Kidney tubule cell (primary cell): ENCODE measurements at regions not wholly inside any gene's neighbourhood (a gene's known extent, or its start where the extent isn't known, plus 50 kb on each side); places are given as distances from the start of the nearest gene placed in this dataset.

Source experiments
- DNase-seq: peaks from one replicate; pipeline ENCODE4 v3.0.0-alpha.2; 2018; ENCODE audit warnings: low spot score

DNA sequence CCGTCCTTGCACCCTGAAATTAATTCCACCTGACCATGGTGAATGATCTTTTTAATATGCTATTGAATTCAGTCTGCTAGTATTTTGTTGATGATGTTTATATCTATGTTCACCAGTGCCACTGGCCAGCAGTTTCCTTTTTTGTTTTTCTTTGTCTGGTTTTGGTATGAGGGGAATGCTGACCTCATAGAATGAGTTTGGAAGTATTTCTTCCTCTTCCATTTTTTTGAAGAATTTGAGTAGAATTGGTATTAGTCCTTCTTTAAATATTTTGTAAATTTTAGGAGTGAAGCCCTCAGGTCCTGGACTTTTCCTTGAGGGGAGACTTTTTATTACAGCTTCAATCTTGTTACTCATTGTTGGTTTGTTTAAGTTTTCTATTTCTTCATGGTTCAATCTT is 231.6 kb downstream of the MRPL39 start:
- no peak for DNase-seq

DNA sequence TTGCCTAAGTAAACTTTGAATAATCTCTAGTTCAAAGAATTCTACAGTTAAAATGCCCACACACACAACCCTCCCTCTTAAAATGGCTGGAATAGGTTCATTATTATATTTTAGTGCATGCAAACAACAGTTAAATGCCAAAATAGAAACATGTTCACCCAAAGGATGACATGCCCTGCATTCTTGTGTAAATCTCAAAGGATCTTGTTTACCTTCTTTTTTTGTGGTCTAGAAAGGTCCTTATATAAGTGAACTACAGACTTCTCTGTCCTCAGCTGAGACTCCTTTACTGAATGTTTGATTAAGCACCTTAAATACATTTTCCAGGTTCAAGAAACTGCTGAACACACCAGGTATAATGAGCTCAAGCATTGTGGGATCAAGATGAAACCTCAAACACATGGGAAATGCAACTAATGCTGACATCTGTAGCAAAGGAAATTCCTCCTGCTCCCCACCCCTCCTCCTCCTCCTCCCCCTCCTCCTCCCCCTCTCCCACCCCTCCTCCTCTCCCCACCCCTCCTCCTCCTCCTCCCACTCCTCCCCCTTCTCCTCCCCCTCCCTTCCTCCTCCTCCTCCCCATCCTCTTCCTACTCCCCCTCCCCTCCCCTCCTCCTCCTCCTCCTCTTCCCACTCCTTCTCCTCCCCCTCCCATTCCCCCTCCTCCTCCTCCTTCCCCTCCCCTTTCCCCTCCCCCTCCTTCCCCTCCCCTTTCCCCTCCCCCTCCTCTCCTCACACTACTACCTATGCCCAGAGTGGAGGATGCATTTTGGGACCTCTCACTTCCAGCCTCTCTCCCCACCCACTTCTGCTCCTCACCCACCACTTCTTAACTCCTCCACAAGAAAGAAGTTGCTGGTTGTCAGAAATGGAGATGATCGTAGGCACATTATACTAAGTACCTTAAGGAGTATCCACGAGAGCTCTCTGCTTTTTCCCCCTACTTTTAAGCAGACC is 233.9 kb downstream of the MRPL39 start:
- no peak for DNase-seq

DNA sequence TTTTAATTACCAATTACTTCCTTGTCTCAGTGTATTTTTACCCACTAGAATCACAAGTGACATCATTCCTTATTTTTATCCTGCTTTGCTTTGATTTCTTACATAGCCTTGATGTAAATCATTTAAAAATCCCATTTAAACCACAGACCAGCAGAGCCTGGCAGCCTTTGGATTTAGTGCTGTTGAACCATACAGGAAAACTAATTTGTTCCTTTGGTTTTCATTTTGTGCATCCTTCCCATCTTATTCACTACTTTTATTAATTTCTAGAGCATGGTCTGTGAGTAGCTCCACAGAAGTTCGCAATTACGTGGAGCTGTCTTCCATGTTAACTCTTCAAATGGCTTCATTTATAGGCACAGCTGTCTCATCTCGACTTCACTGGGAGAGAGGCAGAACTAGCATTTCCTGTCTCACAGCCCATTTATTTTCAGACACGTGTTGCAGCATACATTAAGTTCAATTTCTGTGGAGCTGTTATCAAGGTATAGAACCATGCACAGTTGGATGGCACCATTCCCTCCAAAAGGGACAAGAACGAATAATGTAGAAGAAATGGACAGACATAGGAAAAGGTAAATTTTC is 235.3 kb downstream of the MRPL39 start:
- peak; percentile 43 for DNase-seq

DNA sequence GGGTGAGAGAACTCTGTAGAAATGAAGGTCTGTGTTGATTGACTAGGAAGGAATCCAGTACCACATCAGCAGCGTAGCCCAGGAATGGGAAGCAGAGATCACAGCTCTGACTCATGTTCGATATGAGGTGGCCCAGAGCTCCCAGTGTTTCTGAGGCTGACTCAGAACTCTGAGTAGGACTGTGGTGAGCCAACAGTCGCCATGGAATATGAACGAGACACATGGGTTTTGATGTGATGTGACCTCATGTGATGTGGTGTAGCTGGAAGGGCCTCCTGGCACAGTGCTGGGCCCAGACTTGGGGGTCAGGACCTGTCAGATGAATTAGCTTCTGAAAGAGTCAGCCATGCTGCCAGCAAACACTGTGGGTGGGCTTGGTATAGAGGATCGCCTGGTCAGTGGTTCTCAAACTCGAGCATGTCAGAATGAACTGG is 237.0 kb downstream of the MRPL39 start:
- DNase-seq, result peak; percentile 97

DNA sequence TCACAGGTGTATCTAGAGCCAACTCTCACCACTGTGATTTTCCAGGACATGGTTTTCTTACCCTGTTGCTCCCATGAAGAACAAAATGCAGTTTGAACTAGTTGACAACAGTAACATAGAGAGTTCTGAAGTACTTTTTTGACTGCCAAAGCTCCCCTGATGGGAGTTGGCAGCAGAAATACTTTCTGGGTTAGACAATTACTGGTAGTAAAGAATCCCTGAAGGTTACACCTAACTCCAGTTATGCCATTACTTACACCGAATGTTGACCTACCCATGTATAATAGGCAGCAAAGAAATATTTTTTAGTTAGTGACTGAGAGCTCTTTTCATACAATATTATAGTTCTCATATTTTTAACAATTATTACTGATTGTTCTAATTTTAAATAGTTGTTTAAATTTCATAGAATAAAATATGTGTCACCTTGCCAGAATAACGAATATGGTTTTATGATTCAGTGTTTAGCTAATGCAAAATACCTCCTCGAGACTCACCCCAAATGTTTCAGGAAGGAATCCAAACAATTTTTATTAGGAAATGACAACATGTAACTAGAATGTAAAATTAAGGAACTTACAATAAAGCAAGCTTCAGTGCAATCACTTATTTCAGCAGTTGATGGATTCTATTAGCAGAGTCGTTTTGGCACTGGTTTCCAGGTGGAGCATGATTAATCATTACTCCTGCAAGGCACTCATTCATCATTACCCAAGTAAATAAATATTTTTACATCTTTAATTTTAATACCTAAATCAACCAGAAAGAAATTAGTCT is 237.6 kb downstream of the MRPL39 start:
- DNase-seq, result peak; percentile 83

DNA sequence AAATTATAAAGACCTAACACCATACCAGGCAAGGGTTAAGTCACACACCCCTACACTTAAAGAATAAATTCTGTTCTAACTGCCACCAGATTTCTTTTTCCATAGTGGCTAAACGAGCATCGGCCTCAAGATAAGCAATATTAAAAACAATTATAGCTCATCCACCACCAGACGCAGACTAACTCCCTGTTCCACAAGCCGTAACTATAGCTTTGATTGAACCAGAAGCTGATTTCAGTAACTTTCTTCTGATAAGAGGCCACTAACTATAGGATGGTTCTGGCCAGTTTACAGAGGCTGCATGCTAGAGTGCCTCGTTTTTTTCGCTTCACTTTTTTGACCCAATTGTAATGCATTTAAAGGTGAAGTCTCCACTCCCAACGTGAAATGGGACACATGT is 238.8 kb downstream of the MRPL39 start:
- no peak for DNase-seq

DNA sequence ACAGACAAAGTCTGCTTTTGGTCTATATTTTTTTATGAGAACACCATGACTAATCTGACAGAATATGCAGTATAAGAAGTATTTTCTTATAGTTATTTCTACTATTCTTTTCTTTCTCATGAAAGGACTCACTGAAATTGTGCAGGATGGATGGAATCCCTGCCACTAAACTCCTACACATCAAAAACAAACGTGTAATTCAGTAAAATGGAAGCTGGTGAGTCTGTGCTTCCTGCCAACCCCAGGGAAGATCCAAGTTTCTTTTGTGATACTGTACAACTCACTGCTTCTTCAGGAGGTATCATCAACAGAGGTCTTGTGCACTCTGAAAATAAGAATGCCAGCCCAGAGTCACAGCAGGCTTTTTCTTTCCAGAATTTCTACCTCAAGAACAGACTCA is 241.2 kb downstream of the MRPL39 start:
- DNase-seq, result no peak

DNA sequence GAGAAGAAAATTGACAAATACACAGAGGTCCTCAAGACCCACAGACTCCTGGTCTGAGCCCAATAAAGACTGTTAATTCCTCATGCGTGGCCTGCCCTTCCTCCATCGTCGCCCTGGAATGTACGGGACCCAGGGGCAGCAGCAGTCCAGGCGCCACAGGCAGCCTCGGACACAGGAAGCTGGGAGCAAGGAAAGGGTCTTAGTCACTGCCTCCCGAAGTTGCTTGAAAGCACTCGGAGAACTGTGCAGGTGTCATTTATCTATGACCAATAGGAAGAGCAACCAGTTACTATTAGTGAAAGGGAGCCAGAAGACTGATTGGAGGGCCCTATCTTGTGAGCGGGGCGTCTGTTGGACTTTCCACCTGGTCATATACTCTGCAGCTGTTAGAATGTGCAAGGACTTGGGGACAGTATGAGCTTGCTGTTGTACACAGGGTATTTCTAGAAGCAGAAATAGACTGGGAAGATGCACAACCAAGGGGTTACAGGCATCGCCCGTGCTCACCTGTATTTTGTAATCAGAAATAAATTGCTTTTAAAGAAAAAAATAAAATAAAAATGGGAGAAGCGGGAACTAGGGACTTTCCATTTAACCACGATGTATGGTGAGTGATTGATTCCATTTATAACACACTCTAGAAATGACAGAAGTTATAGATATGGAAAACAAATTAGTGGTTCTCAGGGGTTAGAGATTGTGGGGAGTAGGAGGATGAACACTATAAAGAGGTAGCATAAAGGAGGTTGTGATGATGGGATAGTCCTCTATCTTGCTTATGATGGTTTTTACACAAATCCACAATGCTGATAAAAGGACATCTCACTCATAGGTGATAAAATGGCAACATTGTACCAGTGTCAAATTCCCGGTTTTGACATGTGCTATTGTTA is 244.7 kb downstream of the MRPL39 start:
- no peak for DNase-seq

DNA sequence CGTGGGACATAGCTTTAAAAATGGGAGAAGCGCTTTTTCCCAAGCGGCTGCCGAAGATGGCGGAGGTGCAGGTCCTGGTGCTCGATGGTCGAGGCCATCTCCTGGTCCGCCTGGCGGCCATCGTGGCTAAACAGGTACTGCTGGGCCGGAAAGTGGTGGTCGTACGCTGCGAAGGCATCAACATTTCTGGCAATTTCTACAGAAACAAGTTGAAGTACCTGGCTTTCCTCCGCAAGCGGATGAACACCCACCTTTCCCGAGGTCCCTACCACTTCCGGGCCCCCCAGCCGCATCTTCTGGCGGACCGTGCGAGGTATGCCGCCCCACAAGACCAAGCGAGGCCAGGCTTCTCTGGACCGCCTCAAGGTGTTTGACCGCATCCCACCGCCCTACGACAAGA is 245.5 kb downstream of the MRPL39 start:
- no peak for DNase-seq

DNA sequence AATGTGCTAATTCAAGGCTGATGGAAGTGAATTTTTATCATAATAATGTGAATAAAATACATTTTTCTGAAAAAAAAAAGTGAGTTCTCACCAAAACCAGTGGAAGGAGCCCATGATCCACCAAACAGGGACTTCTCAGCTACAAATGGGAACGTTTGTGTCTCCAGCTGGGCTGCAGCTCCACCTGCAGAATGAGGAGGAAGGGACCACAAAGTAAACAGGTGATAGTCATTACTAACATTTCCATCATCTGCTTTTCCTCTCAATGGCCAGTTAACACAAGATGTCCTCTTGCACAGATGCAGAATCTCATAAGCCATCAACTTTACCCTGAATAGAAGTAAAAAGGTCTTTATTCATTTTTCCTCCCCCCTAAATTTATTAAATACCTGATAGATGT is 246.2 kb downstream of the MRPL39 start:
- DNase-seq, result no peak

DNA sequence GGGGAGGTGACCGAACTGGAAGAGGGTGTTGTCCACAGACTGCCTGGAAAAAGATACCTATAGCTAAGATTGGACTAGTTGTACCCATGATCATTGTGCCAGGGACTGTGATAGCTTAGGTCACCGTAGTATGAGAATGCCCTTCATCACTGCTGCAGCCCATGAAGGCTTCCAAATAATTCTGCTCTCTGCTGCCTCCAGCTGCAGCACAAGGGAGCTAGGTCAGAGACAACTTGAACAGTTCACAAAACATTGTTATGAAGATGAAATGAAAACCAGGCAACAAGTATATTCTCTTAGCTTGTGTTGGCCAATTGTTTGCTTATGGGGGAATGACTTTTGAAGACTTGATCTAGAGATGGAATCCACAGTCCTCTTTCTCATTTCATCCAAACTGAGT is 246.7 kb downstream of the MRPL39 start:
- DNase-seq, result no peak

DNA sequence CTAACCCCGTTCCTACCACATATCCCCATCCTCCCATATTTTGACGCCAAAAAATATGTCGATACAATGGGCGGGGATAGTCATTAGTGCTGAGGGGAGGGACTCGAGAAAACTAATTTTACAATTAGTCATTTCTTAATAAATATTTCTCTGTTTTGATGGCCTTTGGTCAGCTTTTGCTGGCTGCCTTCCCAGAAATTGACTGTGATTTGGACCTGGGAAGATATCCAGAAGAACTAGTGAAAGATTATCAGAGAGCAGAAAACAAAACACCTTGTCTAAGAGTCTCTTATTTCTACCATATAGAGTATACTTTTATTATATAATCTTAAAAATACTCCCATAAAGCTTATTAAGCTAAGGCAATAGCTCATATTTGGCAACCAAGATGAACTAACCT is 247.6 kb downstream of the MRPL39 start:
- DNase-seq, result no peak

DNA sequence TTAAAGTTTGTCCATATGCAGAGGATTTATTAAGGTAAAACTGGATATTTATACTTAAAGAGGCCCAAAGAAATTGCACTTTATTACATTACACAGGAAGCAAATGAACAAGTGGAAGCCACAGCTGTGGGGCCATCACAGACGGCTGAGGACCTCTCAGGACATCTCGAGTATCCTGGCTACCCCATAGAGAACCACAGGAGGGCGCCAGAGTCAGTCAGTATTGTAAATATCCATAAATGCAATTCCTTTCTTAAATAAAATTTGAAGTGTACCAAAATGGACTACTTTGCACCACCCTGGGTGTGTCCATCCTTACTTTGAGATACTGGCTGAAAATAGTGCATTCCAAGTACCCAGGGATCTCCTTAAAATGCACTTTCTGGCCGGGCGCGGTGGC is 257.2 kb downstream of the MRPL39 start:
- DNase-seq, result peak; percentile 53

DNA sequence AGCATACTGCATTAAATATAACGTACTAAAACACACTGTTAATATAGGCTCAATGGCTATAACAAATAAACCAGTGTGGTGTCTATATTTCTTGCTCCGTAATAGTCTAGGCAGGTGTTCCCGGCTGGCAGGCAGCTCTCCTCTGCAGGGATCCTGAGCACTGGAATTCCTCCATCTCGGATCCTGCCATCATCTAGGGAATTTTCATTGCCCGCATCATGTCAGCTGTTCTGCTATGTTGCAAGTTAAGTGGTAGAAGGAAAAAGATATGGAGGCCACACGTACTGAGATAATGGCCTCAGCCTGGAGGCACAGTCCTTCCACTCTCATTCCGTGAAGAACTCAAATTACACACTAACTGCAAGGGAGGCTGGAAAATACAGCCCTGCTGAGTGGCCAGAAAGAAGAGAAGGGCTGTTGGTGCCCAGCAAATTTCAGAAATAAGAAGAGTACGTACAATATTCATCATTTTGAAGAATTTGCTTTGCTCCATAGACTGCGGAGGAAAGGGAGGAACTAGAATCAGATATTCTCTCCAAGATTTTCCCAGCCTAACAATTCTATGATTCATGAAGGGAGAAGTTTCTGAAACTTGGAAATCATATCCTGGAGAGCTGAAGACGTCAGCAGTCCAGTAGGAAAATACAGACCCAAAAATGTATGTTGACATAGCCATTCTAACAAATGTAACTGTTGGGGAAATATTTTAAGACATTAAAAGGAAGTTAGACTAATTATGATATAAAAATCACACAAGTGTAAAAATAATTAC is 263.3 kb downstream of the MRPL39 start:
- DNase-seq, result no peak

DNA sequence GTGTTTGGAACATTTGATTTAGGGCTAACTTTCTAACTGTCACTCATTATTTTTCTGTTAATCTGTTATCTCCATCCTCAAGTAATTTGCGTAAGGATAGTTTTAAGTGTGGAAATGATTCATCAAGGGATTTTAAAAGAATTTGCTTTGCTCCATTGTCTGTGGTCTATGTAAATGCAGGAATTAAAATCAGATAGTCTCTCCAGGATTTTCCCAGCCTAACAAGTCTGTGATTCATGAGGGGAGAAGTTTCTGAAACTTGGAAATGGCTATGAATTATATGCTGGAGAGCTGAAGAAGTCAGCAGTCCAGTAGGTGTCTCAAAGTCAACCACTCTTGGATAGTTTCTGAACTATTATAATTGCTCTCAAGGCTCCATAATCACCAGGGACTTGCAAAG is 264.5 kb downstream of the MRPL39 start:
- DNase-seq, result peak; percentile 66

DNA sequence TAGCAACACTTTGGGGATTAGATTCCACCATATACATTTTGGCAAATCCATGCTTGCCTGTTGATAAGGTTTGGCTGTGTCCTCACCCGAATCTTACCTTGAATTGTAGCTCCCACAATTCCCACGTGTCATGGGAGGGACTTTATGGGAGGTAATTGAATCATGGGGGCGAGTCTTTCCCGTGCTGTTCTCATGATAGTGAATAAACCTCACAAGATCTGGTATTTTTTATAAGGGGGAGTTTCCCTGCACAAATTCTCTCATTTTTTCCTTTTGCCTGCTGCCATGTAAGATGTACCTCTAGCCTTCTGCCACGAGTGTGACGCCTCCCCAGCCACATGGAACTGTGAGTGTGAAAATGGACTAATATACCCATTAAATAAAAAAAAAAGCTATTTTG is 265.3 kb downstream of the MRPL39 start:
- DNase-seq, result no peak

DNA sequence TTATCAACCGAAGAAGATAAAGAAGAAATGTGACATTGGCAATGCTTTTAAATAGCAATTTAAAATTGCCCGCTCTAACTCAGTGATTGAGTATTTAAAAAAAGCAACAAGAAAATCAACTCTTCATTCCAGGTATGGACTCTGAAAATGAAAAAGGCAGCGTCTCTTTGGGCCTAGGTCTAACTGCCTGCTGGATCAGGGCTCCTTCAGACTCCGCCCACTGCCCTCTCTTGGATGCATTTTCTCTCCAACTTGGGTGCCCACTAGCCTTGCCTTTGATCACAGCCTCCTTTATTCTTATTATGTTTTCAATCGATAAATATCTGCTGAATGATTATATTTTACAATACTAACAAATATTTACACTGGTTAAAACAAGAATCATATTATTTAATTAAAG is 268.9 kb downstream of the MRPL39 start:
- DNase-seq, result no peak

DNA sequence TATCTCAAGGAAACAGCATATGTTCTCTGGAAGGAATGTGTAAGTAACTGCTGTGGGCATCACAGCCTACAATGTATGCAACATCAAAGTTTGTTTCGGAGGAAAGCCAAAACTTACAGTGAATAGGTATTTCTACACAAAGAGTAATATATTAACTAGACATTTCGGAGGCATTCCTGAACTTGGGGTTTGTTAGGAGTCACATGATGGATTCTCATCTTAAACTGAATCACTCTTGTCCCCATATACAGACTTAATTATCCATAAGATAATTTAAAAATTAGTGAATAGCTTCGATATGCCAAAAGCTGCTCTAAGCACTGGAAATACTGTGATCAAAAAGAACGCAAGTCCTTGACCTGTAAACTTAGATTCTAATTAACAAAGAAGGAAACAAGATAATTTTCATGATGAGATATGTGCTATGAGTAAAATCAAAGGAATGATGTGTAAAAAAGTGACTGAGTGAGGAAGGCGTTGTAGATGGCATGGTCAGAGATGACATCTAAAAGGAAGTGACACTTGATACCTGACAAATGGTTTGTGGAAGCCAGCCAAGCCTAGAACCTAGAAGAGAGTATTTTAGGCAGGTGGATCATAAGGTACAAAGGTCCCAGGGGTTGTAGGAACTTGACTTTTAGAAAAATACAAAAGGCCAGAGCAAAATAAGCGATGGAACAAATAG is 273.1 kb downstream of the MRPL39 start:
- DNase-seq, result peak; percentile 80

DNA sequence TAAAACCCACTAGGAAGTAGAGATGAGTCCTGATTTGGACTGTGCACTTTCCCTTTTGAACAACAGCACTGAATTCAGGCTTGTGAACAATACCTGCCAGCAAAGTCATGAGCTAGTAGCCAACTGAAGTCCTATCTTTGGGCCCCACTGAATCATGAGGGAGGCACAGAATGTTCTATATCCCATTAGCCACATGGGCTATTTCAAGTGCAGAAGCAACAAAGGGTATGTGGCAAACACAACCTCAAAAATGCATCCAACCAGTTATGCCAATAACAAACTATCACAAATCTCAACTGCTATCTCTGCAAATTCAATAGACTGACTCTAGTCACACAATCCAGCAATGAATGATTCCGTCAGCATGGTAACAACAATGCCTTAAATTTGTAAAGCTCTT is 276.0 kb downstream of the MRPL39 start:
- DNase-seq, result no peak

DNA sequence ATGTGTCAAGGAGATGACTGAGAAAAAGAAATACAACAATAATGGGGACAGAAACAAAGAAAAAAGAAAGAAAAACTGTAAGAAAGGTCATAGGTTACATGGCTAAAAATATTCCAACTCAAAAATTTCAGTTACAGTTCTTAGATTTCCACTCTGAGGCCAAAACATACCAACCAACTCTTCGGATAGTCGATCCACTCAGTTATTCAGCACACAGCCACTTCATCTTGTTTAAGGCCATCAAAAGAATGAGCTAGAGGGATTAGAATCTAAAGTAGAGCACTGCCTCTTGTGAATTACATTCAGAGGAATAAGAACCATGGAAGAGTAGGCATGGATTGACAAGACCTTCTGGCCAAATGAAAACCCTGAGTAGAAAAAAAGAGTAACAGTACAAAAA is 277.0 kb downstream of the MRPL39 start:
- no peak for DNase-seq
